HCT116 (cell line): ENCODE measurements at regions not wholly inside any gene's neighbourhood (a gene's known extent, or its start where the extent isn't known, plus 50 kb on each side); places are given as distances from the start of the nearest gene placed in this dataset.

Experiments
- ATAC-seq: fragments of 200-7000 bp; cut with Tn5 transposase; 2 replicates; pipeline ENCODE4 v1.9.1; 2020; ENCODE audit warnings: mild to moderate bottlenecking, moderate library complexity
- BruUV-seq: library from RNA; stranded (reverse); fragments of 400-500 nt; replicated peaks from 2 replicates; lab custom pipeline; 2021; lab: Mats Ljungman, UMichigan
- CTCF ChIA-PET: fragments of 300-600 bp; sonication (Branson Sonifier 250); formaldehyde crosslinking; loops from one replicate; lab custom pipeline; 2021; ENCODE audit warnings: antibody characterized with exemption; lab: Charles Lee
- POLR2A ChIA-PET: fragments of 300-600, 350-600 bp; sonication (Branson Sonifier 250); formaldehyde crosslinking; loops from one replicate; lab custom pipeline; 2021; ENCODE audit warnings: antibody characterized with exemption; lab: Charles Lee
- RAD21 ChIA-PET, 2 experiments: fragments of 300-600 bp; sonication (Branson Sonifier 250); formaldehyde crosslinking; loops; one replicate each; lab custom pipeline; 2023; ENCODE audit warnings: low total read pairs in 2 of 2; ENCODE audit not compliant: uncharacterized antibody in 2 of 2, unreplicated experiment in 2 of 2, low non-redundant PET in 1 of 2; lab: Charles Lee
- DNase-seq: peaks from one replicate; pipeline ENCODE4 v3.0.0-alpha.2; 2010; ENCODE audit warnings: low read depth, low spot score
- H2AFZ ChIP-seq: fragments of 200-600 bp; shearing (Covaris generic), sonication (generic); 2 replicates; pipeline ENCODE4 v1.6.1; 2017; ENCODE audit warnings: low read depth, mixed run types, mixed read lengths, antibody characterized with exemption, low read length; ENCODE audit not compliant: poor library complexity, severe bottlenecking
- H3K27ac ChIP-seq: 2 replicates; pipeline ENCODE4 v1.5.1; 2012; ENCODE audit warnings: low read depth, low read length
- H3K27me3 ChIP-seq: fragments of 200-600 bp; sonication (generic); 2 replicates; pipeline ENCODE4 v1.6.1; 2016; ENCODE audit warnings: mixed run types, low read length, mixed read lengths; ENCODE audit not compliant: insufficient read depth
- H3K36me3 ChIP-seq, 2 experiments: fragments of 200-500 bp in 1 of 2; fragments of 200-600 bp in 1 of 2; sonication (Bioruptor generic) in 1 of 2; sonication (generic) in 1 of 2; 2 replicates each; pipeline versions ENCODE4 v1.5.1 to v1.6.1; 2014 to 2016; ENCODE audit warnings: low read length in 2 of 2, inconsistent platforms in 1 of 2, mixed read lengths in 1 of 2, mixed run types in 1 of 2; ENCODE audit not compliant: insufficient read depth in 2 of 2, control insufficient read depth in 1 of 2
- H3K4me1 ChIP-seq, 2 experiments: fragments of 200-600 bp in 1 of 2; sonication (generic) in 1 of 2; 2 replicates each; pipeline versions ENCODE4 v1.5.1 to v1.6.1; 2012 to 2017; ENCODE audit warnings: low read length in 2 of 2, inconsistent platforms in 1 of 2, mild to moderate bottlenecking in 1 of 2, mixed read lengths in 1 of 2, mixed run types in 1 of 2, moderate library complexity in 1 of 2; ENCODE audit not compliant: insufficient read depth in 2 of 2, control insufficient read depth in 1 of 2
- H3K4me2 ChIP-seq: fragments of 200-600 bp; sonication (generic); 2 replicates; pipeline ENCODE4 v1.6.1; 2017; ENCODE audit warnings: mixed run types, low read length, mixed read lengths
- H3K4me3 ChIP-seq, 2 experiments: fragments of 200-600 bp in 1 of 2; sonication (generic) in 1 of 2; replicated peaks in 1 of 2; 2 replicates each; pipeline ENCODE4 v1.5.1; 2011 to 2016; ENCODE audit warnings: low read length in 2 of 2, control low read depth in 1 of 2, low read depth in 1 of 2, mild to moderate bottlenecking in 1 of 2, mixed read lengths in 1 of 2, mixed run types in 1 of 2
- H3K79me2 ChIP-seq: fragments of 200-600 bp; sonication (generic); 2 replicates; pipeline ENCODE4 v1.6.1; 2017; ENCODE audit warnings: mild to moderate bottlenecking, mixed run types, low read length, moderate library complexity, mixed read lengths; ENCODE audit not compliant: insufficient read depth
- H3K9ac ChIP-seq: fragments of 200-600 bp; sonication (generic); 2 replicates; pipeline ENCODE4 v1.6.1; 2016; ENCODE audit warnings: low read length, mixed read lengths
- H3K9me2 ChIP-seq: fragments of 200-600 bp; sonication (generic), shearing (Covaris generic); 2 replicates; pipeline ENCODE4 v1.6.1; 2017; ENCODE audit warnings: mixed run types, mild to moderate bottlenecking, moderate library complexity; ENCODE audit not compliant: insufficient read depth
- H3K9me3 ChIP-seq, 2 experiments: fragments of 200-500 bp in 1 of 2; fragments of 200-600 bp in 1 of 2; sonication (Bioruptor generic) in 1 of 2; sonication (generic) in 1 of 2; 2 replicates each; pipeline ENCODE4 v1.6.1; 2014 to 2017; ENCODE audit warnings: low read length in 2 of 2, mixed read lengths in 2 of 2, inconsistent platforms in 1 of 2, low read depth in 1 of 2, mild to moderate bottlenecking in 1 of 2, mixed run types in 1 of 2, moderate library complexity in 1 of 2; ENCODE audit not compliant: control insufficient read depth in 1 of 2, insufficient read depth in 1 of 2
- H4K20me1 ChIP-seq: fragments of 200-600 bp; sonication (generic), shearing (Covaris generic); 2 replicates; pipeline ENCODE4 v1.6.1; 2017; ENCODE audit warnings: mixed run types, mild to moderate bottlenecking, moderate library complexity; ENCODE audit not compliant: insufficient read depth
- ATF3 ChIP-seq: IDR thresholded peaks from 2 replicates; pipeline ENCODE4 v1.6.1; 2012
- CBX3 ChIP-seq: IDR thresholded peaks from 2 replicates; pipeline ENCODE4 v1.6.1; 2012; ENCODE audit warnings: low read depth
- CEBPB ChIP-seq: IDR thresholded peaks from 2 replicates; pipeline ENCODE4 v1.6.1; 2012; ENCODE audit warnings: low read depth
- CTCF ChIP-seq, 3 experiments: fragments of 200-600 bp in 1 of 3; sonication (generic) in 1 of 3; IDR thresholded peaks in 2 of 3; conservative IDR thresholded peaks in 1 of 3; 2 replicates each; pipeline ENCODE4 v1.5.1; 2012 to 2017; ENCODE audit warnings: low read depth in 2 of 3, low read length in 2 of 3, antibody characterized with exemption in 1 of 3, borderline replicate concordance in 1 of 3, control low read depth in 1 of 3, mild to moderate bottlenecking in 1 of 3, mixed read lengths in 1 of 3, mixed run types in 1 of 3, moderate library complexity in 1 of 3; ENCODE audit not compliant: insufficient read depth in 1 of 3
- EGR1 ChIP-seq: IDR thresholded peaks from 2 replicates; pipeline ENCODE4 v1.6.1; 2012; ENCODE audit warnings: low read depth
- ELF1 ChIP-seq: IDR thresholded peaks from 2 replicates; pipeline ENCODE4 v1.6.1; 2012; ENCODE audit warnings: low read depth, borderline replicate concordance
- EZH2phosphoT487 ChIP-seq: fragments of 200-600 bp; IDR thresholded peaks from 2 replicates; pipeline ENCODE4 v1.6.1; 2018; ENCODE audit warnings: antibody characterized with exemption, borderline replicate concordance
- JUND ChIP-seq: IDR thresholded peaks from 2 replicates; pipeline ENCODE4 v1.6.1; 2012
- MAX ChIP-seq: IDR thresholded peaks from 2 replicates; pipeline ENCODE4 v1.6.1; 2012
- POLR2A ChIP-seq: IDR thresholded peaks from 2 replicates; pipeline ENCODE4 v1.7.0; 2011; ENCODE audit warnings: borderline replicate concordance; ENCODE audit not compliant: insufficient read depth, insufficient read length; ENCODE audit errors: extremely low read depth
- REST ChIP-seq: IDR thresholded peaks from 2 replicates; pipeline ENCODE4 v1.6.1; 2012; ENCODE audit warnings: low read depth
- SIN3A ChIP-seq: IDR thresholded peaks from 2 replicates; pipeline ENCODE4 v1.6.1; 2012; ENCODE audit warnings: low read depth
- SP1 ChIP-seq: IDR thresholded peaks from 2 replicates; pipeline ENCODE4 v1.6.1; 2012; ENCODE audit warnings: low read depth
- SRF ChIP-seq: IDR thresholded peaks from 2 replicates; pipeline ENCODE4 v1.6.1; 2012; ENCODE audit warnings: low read depth
- TCF7L2 ChIP-seq: IDR thresholded peaks from 2 replicates; pipeline ENCODE4 v1.7.0; 2011; ENCODE audit warnings: borderline replicate concordance, inconsistent platforms; ENCODE audit not compliant: insufficient read depth, insufficient read length; ENCODE audit errors: extremely low read depth
- YY1 ChIP-seq: IDR thresholded peaks from 2 replicates; pipeline ENCODE4 v1.6.1; 2011; ENCODE audit warnings: low read length, low read depth, moderate library complexity, mild to moderate bottlenecking; ENCODE audit not compliant: insufficient replicate concordance; ENCODE audit errors: extremely low read depth
- ZBTB33 ChIP-seq: IDR thresholded peaks from 2 replicates; pipeline ENCODE4 v1.6.1; 2011; ENCODE audit warnings: mild to moderate bottlenecking, low read length, moderate library complexity; ENCODE audit not compliant: insufficient replicate concordance; ENCODE audit errors: extremely low read depth
- ZFX ChIP-seq: fragments of 450-650 bp; IDR thresholded peaks from 2 replicates; pipeline ENCODE4 v1.6.1; 2017
- ZNF274 ChIP-seq: fragments of 200-500 bp; sonication (Bioruptor generic); IDR thresholded peaks from 2 replicates; pipeline ENCODE4 v1.6.1; 2014; ENCODE audit warnings: mild to moderate bottlenecking, low read depth, low read length, inconsistent platforms
- intact Hi-C: fragments of 100-400 bp; cut with micrococcal nuclease; formaldehyde crosslinking; loops from 2 replicates; pipeline ENCODE4 v1.10.0; 2022

GRCh38 chr4:66736606-66737005 is 808.7 kb downstream of the CENPC start:
- ChIA-PET CTCF (no interaction called here), POLR2A (no interaction called here), RAD21 (no interaction called here)
- no peak overlapping the region for H3K4me3 ChIP-seq
- intact Hi-C loops: no loop called here
- no peak overlapping the region for H3K27ac ChIP-seq
- no peaks in the 10 kb centered on the region for H3K4me1 ChIP-seq
- no peak for TF ChIP-seq SP1
- TF ChIP-seq SIN3A: no peak
- no peak for TF ChIP-seq ELF1
- no peak for TF ChIP-seq SRF
- no peak for TF ChIP-seq JUND
- TF ChIP-seq CBX3: no peak
- no peak for TF ChIP-seq MAX
- TF ChIP-seq EZH2phosphoT487: no peak
- TF ChIP-seq POLR2A: no peak
- TF ChIP-seq ZNF274: no peak
- no peak for TF ChIP-seq CTCF (IDR thresholded peaks at IDR 0.05 in 2 of 3, conservative IDR thresholded peaks at IDR 0.05 in 1 of 3; ENCODE audit: borderline replicate concordance in 1 of 3, insufficient read depth in 1 of 3, low read depth in 2 of 3, low read length in 2 of 3)
- no peak for TF ChIP-seq YY1
- no peak for TF ChIP-seq CEBPB
- no peak for TF ChIP-seq ZBTB33
- no peak for TF ChIP-seq ZFX
- TF ChIP-seq ATF3: no peak
- no peak for TF ChIP-seq TCF7L2
- TF ChIP-seq REST: no peak
- TF ChIP-seq EGR1: no peak
- no TSS peak for BruUV-seq
- no peaks in the 10 kb centered on the region for H3K27me3 ChIP-seq
- H3K9ac ChIP-seq: no peak overlapping the region
- H3K4me2 ChIP-seq: no peak overlapping the region
- DNase-seq (no peak), ATAC-seq (no peak)
- no peaks in the 10 kb centered on the region for H3K79me2 ChIP-seq
- no peaks in the 10 kb centered on the region for H4K20me1 ChIP-seq
- no peaks in the 10 kb centered on the region for H3K36me3 ChIP-seq
- H3K9me2 ChIP-seq: no peaks in the 10 kb centered on the region
- peaks cover 5 to 18% of the 10 kb centered on the region in 2 experiments; a peak in 3 of 4 replicates for H3K9me3 ChIP-seq
- no peak overlapping the region for H2AFZ ChIP-seq
